ENCODE measurements at regions not wholly inside any gene's neighbourhood (a gene's known extent, or its start where the extent isn't known, plus 50 kb on each side); places are given as distances from the start of the nearest gene placed in this dataset.
"Not testable (repeated sequence)": the region's sequence is repeated elsewhere in the genome, so short reads cannot be mapped to it uniquely, and the experiment has no call there.

DNA sequence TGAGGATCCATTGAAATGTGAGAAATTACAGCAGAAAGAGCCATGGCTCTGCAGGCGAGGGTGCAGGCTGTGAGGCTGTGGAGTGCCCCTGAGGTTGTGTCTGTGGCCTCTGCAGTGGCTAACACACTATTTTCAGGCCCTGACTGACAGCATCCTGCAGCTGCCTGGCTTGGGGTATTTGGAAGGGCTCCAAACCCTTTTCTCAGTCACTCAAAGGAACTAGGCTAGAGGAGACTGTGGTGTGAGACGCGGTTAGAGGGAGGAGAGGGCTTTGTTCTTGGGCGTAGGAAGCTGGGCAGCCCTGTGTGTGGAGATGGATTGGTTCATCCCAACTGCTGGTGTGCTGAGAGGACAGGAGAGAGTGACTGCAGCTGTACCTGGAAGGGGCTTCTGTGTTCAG is 134.9 kb downstream of the RAMP3 start:
- no peak for DNase-seq (ENCODE audit: low read depth)
- TF ChIP-seq, protein P1, sequence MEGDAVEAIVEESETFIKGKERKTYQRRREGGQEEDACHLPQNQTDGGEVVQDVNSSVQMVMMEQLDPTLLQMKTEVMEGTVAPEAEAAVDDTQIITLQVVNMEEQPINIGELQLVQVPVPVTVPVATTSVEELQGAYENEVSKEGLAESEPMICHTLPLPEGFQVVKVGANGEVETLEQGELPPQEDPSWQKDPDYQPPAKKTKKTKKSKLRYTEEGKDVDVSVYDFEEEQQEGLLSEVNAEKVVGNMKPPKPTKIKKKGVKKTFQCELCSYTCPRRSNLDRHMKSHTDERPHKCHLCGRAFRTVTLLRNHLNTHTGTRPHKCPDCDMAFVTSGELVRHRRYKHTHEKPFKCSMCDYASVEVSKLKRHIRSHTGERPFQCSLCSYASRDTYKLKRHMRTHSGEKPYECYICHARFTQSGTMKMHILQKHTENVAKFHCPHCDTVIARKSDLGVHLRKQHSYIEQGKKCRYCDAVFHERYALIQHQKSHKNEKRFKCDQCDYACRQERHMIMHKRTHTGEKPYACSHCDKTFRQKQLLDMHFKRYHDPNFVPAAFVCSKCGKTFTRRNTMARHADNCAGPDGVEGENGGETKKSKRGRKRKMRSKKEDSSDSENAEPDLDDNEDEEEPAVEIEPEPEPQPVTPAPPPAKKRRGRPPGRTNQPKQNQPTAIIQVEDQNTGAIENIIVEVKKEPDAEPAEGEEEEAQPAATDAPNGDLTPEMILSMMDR (conservative IDR thresholded peaks at IDR 0.05; ENCODE audit: low read depth, low read length): no peak
- no peak overlapping the region for H3K4me3 ChIP-seq (ENCODE audit: low read depth, low read length)

- DNase-seq (ENCODE audit: low read depth): no peak
- no peak overlapping the region for H3K4me3 ChIP-seq (ENCODE audit: low read depth, low read length)
- TF ChIP-seq, protein P1 (conservative IDR thresholded peaks at IDR 0.05; ENCODE audit: low read depth, low read length): no peak
Measured at GRCh38 chr7:45293295-45293942, 135.8 kb downstream of the RAMP3 start.

GRCh38 chr7:45294559-45294958 is 137.0 kb downstream of the RAMP3 start:
- TF ChIP-seq, protein P1 (conservative IDR thresholded peaks at IDR 0.05; ENCODE audit: low read depth, low read length): no peak
- DNase-seq (ENCODE audit: low read depth): no peak
- H3K4me3 ChIP-seq (ENCODE audit: low read depth, low read length): no peak overlapping the region

GRCh38 chr7:45295222-45295621 is 137.6 kb downstream of the RAMP3 start:
- H3K4me3 ChIP-seq (ENCODE audit: low read depth, low read length): no peak overlapping the region
- TF ChIP-seq, protein P1 (conservative IDR thresholded peaks at IDR 0.05; ENCODE audit: low read depth, low read length): no peak
- no peak for DNase-seq (ENCODE audit: low read depth)

DNA sequence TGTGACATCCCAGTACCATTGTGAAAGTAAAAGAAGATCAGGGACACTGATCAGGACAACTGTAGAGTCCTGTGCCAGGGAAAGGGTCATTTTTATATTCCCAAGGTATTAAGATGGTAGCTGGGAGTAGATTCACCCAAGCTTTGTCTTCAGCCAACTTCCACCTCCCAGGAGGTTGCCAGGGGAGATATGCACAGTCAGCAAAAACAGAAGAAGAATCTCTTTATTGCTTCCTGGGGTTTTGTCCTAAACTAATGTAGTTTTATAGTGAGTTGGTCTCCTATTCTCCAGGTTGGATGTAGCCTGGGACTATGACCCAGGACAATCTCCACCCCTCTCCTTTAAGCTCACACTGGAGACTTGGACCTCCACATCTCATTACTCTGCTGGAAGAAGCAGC is 139.2 kb downstream of the RAMP3 start:
- TF ChIP-seq, protein P1 (conservative IDR thresholded peaks at IDR 0.05; ENCODE audit: low read depth, low read length): no peak
- H3K4me3 ChIP-seq (ENCODE audit: low read depth, low read length): no peak overlapping the region
- no peak for DNase-seq (ENCODE audit: low read depth)

DNA sequence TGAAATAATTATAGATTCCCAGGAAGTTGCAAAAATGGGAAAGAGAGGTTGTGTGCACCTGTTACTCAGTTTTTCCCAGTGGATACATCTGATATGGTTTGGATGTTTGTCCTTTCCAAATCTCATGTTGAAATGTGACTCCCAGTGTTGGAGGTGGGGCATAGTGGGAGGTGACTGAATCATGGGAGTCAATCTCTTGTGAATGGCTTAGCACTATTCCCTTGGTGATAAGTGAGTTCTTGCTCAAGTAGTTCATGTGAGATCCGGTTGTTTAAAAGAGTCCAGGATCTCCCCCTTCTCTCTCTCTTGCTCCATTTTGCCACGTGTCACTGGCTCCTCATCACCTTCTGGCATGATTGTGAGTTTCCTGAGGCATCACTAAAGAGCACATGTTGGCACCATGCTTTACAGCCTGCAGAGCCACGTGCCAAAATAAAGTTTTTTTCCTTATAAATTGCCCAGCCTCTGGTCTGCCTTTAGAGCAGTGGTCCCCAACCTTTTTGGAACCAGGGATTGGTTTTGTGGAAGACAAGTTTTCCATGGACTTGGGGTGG is 149.2 kb downstream of the RAMP3 start:
- H3K4me3 ChIP-seq (ENCODE audit: low read depth, low read length): no peak overlapping the region
- TF ChIP-seq, protein P1 (conservative IDR thresholded peaks at IDR 0.05; ENCODE audit: low read depth, low read length): no peak
- no peak for DNase-seq (ENCODE audit: low read depth)

GRCh38 chr7:45311597-45311996 is 154.0 kb downstream of the RAMP3 start:
- DNase-seq (ENCODE audit: low read depth): no peak
- no peak overlapping the region for H3K4me3 ChIP-seq (ENCODE audit: low read depth, low read length)
- TF ChIP-seq, protein P1 (conservative IDR thresholded peaks at IDR 0.05; ENCODE audit: low read depth, low read length): no peak

DNA sequence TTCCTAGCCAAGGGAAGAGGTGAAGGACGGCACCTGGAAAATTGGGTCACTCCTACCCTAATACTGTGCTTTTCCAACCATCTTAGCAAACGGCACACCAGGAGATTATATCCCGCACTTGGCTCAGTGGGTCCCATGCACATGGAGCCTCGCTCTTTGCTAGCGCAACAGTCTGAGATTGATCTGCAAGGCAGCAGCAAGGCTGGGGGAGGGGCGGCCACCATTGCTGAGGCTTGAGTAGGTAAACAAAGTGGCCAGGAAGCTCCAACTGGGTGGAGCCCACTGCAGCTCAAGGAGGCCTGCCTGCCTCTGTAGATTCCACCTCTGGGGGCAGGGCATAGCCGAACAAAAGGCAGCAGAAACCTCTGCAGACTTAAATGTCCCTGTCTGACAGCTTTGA is 157.9 kb downstream of the RAMP3 start:
- not testable (repeated sequence) for DNase-seq (ENCODE audit: low read depth); H3K4me3 ChIP-seq (ENCODE audit: low read depth, low read length)
